KMS-11 (cell line): ENCODE measurements at regions not wholly inside any gene's neighbourhood (a gene's known extent, or its start where the extent isn't known, plus 50 kb on each side); places are given as distances from the start of the nearest gene placed in this dataset.

Experiments
- H2AFZ ChIP-seq: fragments of 200-600 bp; sonication (generic); 2 replicates; pipeline ENCODE4 v1.6.1; 2016; ENCODE audit warnings: antibody characterized with exemption, mixed run types, low read depth
- H3K27ac ChIP-seq: fragments of 200-600 bp; sonication (generic); 2 replicates; pipeline ENCODE4 v1.6.1; 2016; ENCODE audit warnings: mild to moderate bottlenecking, mixed run types
- H3K27me3 ChIP-seq: fragments of 200-600 bp; sonication (generic); 2 replicates; pipeline ENCODE4 v1.6.1; 2017; ENCODE audit warnings: mild to moderate bottlenecking, low read depth, mixed run types, moderate library complexity; ENCODE audit not compliant: insufficient read depth
- H3K36me3 ChIP-seq: fragments of 200-600 bp; sonication (generic); 2 replicates; pipeline ENCODE4 v1.6.1; 2017; ENCODE audit warnings: mild to moderate bottlenecking, mixed run types; ENCODE audit not compliant: insufficient read depth
- H3K4me1 ChIP-seq: fragments of 200-600 bp; sonication (generic); 2 replicates; pipeline ENCODE4 v1.6.1; 2016; ENCODE audit warnings: mild to moderate bottlenecking, low read depth, mixed run types; ENCODE audit not compliant: poor library complexity, severe bottlenecking
- H3K4me2 ChIP-seq: fragments of 200-600 bp; sonication (generic); 2 replicates; pipeline ENCODE4 v1.7.0; 2016; ENCODE audit warnings: mild to moderate bottlenecking, mixed run types
- H3K4me3 ChIP-seq: fragments of 200-600 bp; sonication (generic); IDR thresholded peaks from 2 replicates; pipeline ENCODE4 v1.6.1; 2017; ENCODE audit warnings: low read depth, low read length, mixed read lengths; ENCODE audit not compliant: insufficient read depth
- H3K79me2 ChIP-seq: fragments of 200-600 bp; sonication (generic); 2 replicates; pipeline ENCODE4 v1.6.1; 2016; ENCODE audit warnings: low read depth, mixed run types; ENCODE audit not compliant: insufficient read depth
- H3K9ac ChIP-seq: fragments of 200-600 bp; sonication (generic); 2 replicates; pipeline ENCODE4 v1.6.1; 2016; ENCODE audit warnings: mild to moderate bottlenecking, mixed run types
- H4K20me1 ChIP-seq: fragments of 200-600 bp; sonication (generic); 2 replicates; pipeline ENCODE4 v1.6.1; 2016; ENCODE audit warnings: mild to moderate bottlenecking, mixed run types; ENCODE audit not compliant: insufficient read depth
- TF ChIP-seq, protein P1 (sequence below): fragments of 200-600 bp; sonication (generic); conservative IDR thresholded peaks from 2 replicates; pipeline ENCODE4 v1.6.1; 2017; ENCODE audit warnings: low read depth, mild to moderate bottlenecking, antibody characterized with exemption, low read length, moderate library complexity, mixed read lengths

DNA sequence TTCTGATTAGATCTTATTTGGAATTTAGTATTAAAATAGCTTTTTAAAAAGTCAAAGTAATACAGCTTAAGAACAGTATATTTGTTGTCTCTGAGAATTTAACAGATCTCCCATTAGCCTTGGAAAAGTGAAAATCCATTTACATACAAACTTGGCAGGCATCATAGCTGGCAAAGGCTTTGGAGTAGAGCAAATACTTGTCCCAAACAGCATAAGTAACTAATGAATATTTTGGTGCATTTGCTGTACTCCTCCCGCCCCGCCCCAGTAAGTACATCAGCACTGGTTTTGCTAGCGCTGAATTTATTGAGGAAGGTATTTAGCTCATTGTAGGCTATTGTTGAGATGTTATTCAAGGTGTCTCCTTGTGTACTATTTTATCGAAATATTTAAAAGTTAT lies 417.7 kb upstream of the KAZN start:
- H3K36me3 ChIP-seq = no peaks in the 10 kb centered on the region
- no peaks in the 10 kb centered on the region for H3K27me3 ChIP-seq
- H3K79me2 ChIP-seq = no peaks in the 10 kb centered on the region
- peak overlapping the region; percentile 52 for H3K27ac ChIP-seq
- H3K4me1 ChIP-seq = peaks cover 39% of the 10 kb centered on the region
- no peak overlapping the region for H3K9ac ChIP-seq
- H4K20me1 ChIP-seq = no peaks in the 10 kb centered on the region
- H3K4me2 ChIP-seq = peak overlapping the region; percentile 97
- no peak overlapping the region for H3K4me3 ChIP-seq
- TF ChIP-seq, protein P1, sequence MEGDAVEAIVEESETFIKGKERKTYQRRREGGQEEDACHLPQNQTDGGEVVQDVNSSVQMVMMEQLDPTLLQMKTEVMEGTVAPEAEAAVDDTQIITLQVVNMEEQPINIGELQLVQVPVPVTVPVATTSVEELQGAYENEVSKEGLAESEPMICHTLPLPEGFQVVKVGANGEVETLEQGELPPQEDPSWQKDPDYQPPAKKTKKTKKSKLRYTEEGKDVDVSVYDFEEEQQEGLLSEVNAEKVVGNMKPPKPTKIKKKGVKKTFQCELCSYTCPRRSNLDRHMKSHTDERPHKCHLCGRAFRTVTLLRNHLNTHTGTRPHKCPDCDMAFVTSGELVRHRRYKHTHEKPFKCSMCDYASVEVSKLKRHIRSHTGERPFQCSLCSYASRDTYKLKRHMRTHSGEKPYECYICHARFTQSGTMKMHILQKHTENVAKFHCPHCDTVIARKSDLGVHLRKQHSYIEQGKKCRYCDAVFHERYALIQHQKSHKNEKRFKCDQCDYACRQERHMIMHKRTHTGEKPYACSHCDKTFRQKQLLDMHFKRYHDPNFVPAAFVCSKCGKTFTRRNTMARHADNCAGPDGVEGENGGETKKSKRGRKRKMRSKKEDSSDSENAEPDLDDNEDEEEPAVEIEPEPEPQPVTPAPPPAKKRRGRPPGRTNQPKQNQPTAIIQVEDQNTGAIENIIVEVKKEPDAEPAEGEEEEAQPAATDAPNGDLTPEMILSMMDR = no peak
- H2AFZ ChIP-seq = no peak overlapping the region; the same call in 1 of the 2 replicates

DNA sequence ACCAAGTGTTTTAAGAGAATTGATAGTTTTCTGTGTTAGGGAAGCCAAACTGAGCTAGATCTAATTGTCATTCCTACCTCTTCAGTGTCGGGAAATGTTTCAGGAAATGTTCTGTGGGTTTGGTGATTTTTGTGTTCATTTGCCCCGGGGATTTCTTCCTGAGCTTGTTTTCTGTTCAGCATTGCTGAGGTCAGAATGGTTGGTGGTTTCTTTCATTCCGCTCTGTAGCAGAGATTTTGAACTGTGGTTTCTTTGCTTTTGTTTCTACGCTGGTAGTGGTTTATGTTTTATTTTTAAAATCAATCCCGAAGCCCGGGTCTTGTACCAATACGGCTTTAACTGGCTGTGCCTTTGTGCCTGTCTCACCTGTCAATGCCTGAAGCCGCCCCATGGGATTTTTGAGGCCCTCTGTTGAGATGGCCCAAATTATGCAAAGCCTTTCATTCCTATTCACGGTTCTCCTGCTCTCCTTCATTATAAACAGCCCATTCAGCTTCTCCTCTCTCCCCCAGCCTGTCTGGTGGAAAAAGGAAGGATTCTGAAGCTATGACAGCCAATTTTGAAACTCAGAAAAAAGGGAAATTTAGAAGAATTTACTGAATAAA lies 417.2 kb upstream of the KAZN start:
- no peak overlapping the region for H3K4me3 ChIP-seq
- peak overlapping the region; percentile 23; the same call in 1 of the 2 replicates for H3K9ac ChIP-seq
- H3K36me3 ChIP-seq = no peaks in the 10 kb centered on the region
- no peaks in the 10 kb centered on the region for H3K27me3 ChIP-seq
- no peaks in the 10 kb centered on the region for H4K20me1 ChIP-seq
- peak overlapping the region; percentile 97 for H3K4me2 ChIP-seq
- TF ChIP-seq, protein P1 = no peak
- H2AFZ ChIP-seq = peak overlapping the region; percentile 56
- no peaks in the 10 kb centered on the region for H3K79me2 ChIP-seq
- H3K4me1 ChIP-seq = peaks cover 39% of the 10 kb centered on the region
- peak overlapping the region; percentile 52 for H3K27ac ChIP-seq

DNA sequence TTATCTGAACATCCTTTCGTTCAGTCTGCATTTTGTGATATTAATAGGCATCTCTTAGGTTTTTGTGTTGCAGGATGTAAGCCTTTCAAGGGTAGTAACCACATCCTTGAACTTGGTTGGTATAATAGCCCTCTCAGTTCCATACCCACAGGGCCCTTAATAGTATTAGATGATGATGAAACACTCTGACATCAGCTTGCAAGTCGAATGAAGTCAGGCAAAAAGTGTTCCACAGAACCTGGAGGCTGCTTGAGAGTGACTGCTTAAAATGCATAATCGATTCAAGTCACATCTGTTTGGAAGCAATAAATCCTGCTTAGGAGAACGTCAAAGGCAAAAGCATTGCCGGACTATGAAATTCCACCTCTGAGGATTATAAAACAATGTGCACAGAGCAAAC lies 415.6 kb upstream of the KAZN start:
- TF ChIP-seq, protein P1 = no peak

DNA sequence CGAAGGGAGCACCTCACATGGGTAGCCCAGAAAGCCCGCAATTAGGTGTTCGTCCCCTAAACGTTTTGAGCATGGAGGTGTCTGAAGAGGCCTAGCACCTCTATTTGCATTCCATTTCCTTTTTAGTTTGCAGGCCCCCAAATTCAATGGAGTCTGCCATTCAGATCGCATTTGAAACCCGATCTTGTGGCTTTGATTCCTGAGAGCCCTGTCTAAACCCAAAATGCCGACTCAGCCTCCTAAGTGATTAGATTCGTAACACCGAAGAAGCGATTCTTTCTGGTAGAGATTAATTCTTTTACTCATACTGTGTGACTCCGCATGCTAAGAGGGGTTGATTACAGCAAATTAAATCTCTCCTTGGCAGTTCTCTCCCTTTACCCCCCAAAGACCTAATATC lies 415.2 kb upstream of the KAZN start:
- peaks cover 39% of the 10 kb centered on the region for H3K4me1 ChIP-seq
- no peak overlapping the region for H3K27ac ChIP-seq
- H3K79me2 ChIP-seq = no peaks in the 10 kb centered on the region
- no peak overlapping the region for H3K9ac ChIP-seq
- no peak overlapping the region for H3K4me3 ChIP-seq
- H3K36me3 ChIP-seq = no peaks in the 10 kb centered on the region
- H4K20me1 ChIP-seq = no peaks in the 10 kb centered on the region
- peak overlapping the region; percentile 8; the same call in 1 of the 2 replicates for H3K4me2 ChIP-seq
- TF ChIP-seq, protein P1 = no peak
- no peak overlapping the region for H2AFZ ChIP-seq
- H3K27me3 ChIP-seq = no peaks in the 10 kb centered on the region

More for the DNA sequence above, 415.6 kb upstream of the KAZN start:
- H3K79me2 ChIP-seq = no peaks in the 10 kb centered on the region
- H4K20me1 ChIP-seq = no peaks in the 10 kb centered on the region
- H2AFZ ChIP-seq = no peak overlapping the region
- no peaks in the 10 kb centered on the region for H3K36me3 ChIP-seq
- peak overlapping the region; percentile 8; the same call in 1 of the 2 replicates for H3K4me2 ChIP-seq
- H3K9ac ChIP-seq = no peak overlapping the region
- H3K4me1 ChIP-seq = peaks cover 39% of the 10 kb centered on the region
- no peak overlapping the region for H3K27ac ChIP-seq
- H3K27me3 ChIP-seq = no peaks in the 10 kb centered on the region
- H3K4me3 ChIP-seq = no peak overlapping the region
